ENCODE measurements at regions not wholly inside any gene's neighbourhood (a gene's known extent, or its start where the extent isn't known, plus 50 kb on each side); places are given as distances from the start of the nearest gene placed in this dataset.

GRCh38 chr3:3560591-3561311 is 238.5 kb upstream of the LRRN1 start:
- DNase-seq (ENCODE audit: low spot score) = no peak

- DNase-seq (ENCODE audit: low spot score) = no peak
Observed at GRCh38 chr3:3559786-3560185, 239.4 kb upstream of the LRRN1 start.

- no peak for DNase-seq (ENCODE audit: low spot score)
Observed at GRCh38 chr3:3556078-3556477, 243.2 kb upstream of the LRRN1 start.

GRCh38 chr3:3553236-3553635 is 246.0 kb upstream of the LRRN1 start:
- no peak for DNase-seq (ENCODE audit: low spot score)

GRCh38 chr3:3552761-3553160 is 246.5 kb upstream of the LRRN1 start:
- DNase-seq (ENCODE audit: low spot score) = no peak

- no peak for DNase-seq (ENCODE audit: low spot score)
Observed at GRCh38 chr3:3551981-3552380, 247.2 kb upstream of the LRRN1 start.

GRCh38 chr3:3545360-3545759 is 253.9 kb upstream of the LRRN1 start:
- DNase-seq (ENCODE audit: low spot score) = no peak

GRCh38 chr3:3538451-3538850 is 260.8 kb upstream of the LRRN1 start:
- no peak for DNase-seq (ENCODE audit: low spot score)

GRCh38 chr3:3532508-3532907 is 266.7 kb upstream of the LRRN1 start:
- no peak for DNase-seq (ENCODE audit: low spot score)

- DNase-seq (ENCODE audit: low spot score) = no peak
Observed at GRCh38 chr3:3531476-3531875, 267.8 kb upstream of the LRRN1 start.

- DNase-seq (ENCODE audit: low spot score) = no peak
Observed at GRCh38 chr3:3519266-3519665, 280.0 kb upstream of the LRRN1 start.

GRCh38 chr3:3516996-3517395 is 282.2 kb upstream of the LRRN1 start:
- no peak for DNase-seq (ENCODE audit: low spot score)

GRCh38 chr3:3516384-3516783 is 282.8 kb upstream of the LRRN1 start:
- no peak for DNase-seq (ENCODE audit: low spot score)

- DNase-seq (ENCODE audit: low spot score) = no peak
Observed at GRCh38 chr3:3509665-3510064, 289.6 kb upstream of the LRRN1 start.

- no peak for DNase-seq (ENCODE audit: low spot score)
Observed at GRCh38 chr3:3504686-3505085, 294.5 kb upstream of the LRRN1 start.

GRCh38 chr3:3503411-3503810 is 295.8 kb upstream of the LRRN1 start:
- no peak for DNase-seq (ENCODE audit: low spot score)

GRCh38 chr3:3499987-3500386 is 299.2 kb upstream of the LRRN1 start:
- no peak for DNase-seq (ENCODE audit: low spot score)

GRCh38 chr3:3499012-3499562 is 300.1 kb upstream of the LRRN1 start:
- DNase-seq (ENCODE audit: low spot score) = no peak

- no peak for DNase-seq (ENCODE audit: low spot score)
Observed at GRCh38 chr3:3495611-3496010, 303.6 kb upstream of the LRRN1 start.

- no peak for DNase-seq (ENCODE audit: low spot score)
Observed at GRCh38 chr3:3476669-3477068, 297.2 kb upstream of the CRBN start.

GRCh38 chr3:3468596-3468995 is 289.1 kb upstream of the CRBN start:
- no peak for DNase-seq (ENCODE audit: low spot score)

- no peak for DNase-seq (ENCODE audit: low spot score)
Observed at GRCh38 chr3:3464131-3464530, 284.6 kb upstream of the CRBN start.

GRCh38 chr3:3461317-3461716 is 281.8 kb upstream of the CRBN start:
- DNase-seq (ENCODE audit: low spot score) = no peak

GRCh38 chr3:3448468-3448867 is 269.0 kb upstream of the CRBN start:
- no peak for DNase-seq (ENCODE audit: low spot score)

All from LoVo (cell line).